ENCODE measurements at regions not wholly inside any gene's neighbourhood (a gene's known extent, or its start where the extent isn't known, plus 50 kb on each side); places are given as distances from the start of the nearest gene placed in this dataset.

DNA sequence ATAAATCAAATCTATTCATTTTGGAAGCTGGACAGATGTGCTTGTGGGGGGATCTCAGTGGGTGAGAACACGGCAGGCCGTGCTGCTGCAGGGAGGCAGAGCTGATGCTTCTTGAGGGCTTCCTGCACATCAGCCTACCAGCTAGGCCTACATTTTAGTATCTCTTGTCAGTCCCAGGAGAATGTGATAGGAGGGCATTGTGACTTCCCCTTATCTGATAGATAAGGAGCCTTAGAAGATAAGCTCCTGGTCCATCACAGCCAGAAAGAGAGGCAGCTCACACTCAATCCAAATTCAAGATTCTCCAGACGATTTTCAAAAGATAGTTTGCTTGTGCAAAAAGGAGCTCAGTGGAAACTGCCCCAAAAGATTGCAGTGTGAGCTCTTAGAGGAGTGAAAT, 89.0 kb downstream of the SHANK2 start:
- TF ChIP-seq, protein P1, sequence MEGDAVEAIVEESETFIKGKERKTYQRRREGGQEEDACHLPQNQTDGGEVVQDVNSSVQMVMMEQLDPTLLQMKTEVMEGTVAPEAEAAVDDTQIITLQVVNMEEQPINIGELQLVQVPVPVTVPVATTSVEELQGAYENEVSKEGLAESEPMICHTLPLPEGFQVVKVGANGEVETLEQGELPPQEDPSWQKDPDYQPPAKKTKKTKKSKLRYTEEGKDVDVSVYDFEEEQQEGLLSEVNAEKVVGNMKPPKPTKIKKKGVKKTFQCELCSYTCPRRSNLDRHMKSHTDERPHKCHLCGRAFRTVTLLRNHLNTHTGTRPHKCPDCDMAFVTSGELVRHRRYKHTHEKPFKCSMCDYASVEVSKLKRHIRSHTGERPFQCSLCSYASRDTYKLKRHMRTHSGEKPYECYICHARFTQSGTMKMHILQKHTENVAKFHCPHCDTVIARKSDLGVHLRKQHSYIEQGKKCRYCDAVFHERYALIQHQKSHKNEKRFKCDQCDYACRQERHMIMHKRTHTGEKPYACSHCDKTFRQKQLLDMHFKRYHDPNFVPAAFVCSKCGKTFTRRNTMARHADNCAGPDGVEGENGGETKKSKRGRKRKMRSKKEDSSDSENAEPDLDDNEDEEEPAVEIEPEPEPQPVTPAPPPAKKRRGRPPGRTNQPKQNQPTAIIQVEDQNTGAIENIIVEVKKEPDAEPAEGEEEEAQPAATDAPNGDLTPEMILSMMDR (IDR thresholded peaks at IDR 0.05; ENCODE audit: insufficient read depth, low read length, poor library complexity, severe bottlenecking) = no peak
- no peak for TF ChIP-seq EZH2phosphoT487 (conservative IDR thresholded peaks at IDR 0.05; ENCODE audit: low read length)
